ENCODE measurements at regions not wholly inside any gene's neighbourhood (a gene's known extent, or its start where the extent isn't known, plus 50 kb on each side); places are given as distances from the start of the nearest gene placed in this dataset.

GRCh38 chr14:22513066-22513812, 75.8 kb downstream of the DAD1 start:
- DNase-seq, result no peak

DNA sequence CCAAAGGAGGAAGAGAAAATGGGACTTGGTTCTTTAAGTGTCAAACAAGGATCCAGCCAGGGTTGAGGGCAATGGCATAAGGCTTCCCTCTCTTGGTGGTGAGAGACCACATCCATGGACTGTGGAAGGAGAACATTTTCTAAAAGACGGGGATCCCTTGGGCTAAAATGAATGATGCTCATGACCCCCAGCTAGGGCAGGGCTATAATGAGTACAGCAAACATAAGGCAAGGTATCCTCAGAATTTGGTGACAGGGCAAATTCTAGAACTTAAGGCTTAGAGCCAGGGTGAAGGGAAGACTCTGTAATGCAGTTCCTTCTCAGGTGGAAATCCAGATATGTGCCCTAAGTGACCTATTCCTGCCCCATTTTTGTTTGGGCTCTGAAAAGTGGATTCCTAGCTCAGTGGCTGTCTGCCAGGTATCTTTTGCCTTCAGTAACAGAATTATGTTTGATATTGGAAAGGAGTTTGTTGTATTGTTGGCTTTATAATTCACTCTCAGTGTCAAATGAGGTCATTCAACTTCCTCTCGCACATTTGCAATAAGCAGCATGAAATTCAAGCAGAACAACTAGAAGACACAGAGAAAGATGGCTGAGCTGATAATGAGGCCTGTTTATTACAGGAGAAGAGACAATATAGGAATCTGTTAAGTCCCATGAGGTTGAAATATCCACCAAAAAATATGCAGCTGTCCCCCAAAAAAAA, 76.8 kb downstream of the DAD1 start:
- no peak for DNase-seq

DNA sequence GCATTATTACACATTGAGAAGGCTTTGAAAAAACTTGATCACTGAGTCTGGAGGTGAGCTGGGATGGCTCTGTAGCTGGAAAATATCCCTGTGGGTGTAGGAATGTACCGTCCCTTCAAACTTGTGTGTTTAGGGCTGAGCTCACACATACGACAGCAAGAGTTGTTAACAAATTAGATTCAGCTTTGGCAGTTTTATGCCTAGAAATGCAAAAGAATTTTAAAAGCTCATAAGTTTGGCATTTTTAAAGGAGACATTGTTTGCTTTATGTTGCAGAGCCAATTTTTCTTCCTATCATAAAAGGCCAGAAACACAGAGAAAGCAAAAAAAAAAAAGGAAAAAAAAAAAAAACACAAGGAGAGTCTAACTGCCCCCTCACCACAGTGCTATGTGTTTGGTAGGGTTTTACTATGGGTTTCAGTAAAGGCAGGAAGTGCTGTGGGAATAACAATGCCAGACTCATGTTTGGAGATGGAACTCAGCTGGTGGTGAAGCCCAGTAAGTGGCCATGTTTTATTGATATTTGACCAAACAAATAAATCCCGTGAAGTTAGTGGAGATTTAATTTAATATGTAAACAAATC, 78.4 kb downstream of the DAD1 start:
- DNase-seq, result no peak

DNA sequence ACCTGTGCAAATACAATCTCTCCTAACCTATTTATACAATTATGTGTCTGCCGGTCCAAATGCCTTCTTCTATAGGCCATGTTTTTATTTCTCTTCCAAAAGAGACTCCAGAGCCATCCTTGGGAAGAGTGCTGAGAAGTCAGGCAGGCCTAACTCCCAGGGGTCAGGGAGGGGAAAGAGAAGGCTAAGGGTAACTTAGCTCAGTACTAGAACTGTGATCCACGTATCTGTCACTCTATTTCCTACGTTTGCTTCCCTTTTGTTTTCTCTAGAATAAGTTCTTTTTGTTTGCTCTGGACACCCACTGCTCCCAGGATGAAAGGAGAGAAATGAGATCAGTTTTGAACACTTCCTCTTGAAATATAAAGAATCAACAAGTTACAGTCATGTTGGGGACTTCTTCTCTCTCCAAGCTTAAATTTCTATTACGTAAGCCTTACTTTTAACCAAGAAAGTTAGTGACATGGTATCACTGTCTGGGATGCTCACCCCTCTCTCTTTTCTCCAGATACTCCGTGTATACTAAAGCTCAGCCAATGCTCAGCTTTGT, 79.2 kb downstream of the DAD1 start:
- DNase-seq, result no peak

DNA sequence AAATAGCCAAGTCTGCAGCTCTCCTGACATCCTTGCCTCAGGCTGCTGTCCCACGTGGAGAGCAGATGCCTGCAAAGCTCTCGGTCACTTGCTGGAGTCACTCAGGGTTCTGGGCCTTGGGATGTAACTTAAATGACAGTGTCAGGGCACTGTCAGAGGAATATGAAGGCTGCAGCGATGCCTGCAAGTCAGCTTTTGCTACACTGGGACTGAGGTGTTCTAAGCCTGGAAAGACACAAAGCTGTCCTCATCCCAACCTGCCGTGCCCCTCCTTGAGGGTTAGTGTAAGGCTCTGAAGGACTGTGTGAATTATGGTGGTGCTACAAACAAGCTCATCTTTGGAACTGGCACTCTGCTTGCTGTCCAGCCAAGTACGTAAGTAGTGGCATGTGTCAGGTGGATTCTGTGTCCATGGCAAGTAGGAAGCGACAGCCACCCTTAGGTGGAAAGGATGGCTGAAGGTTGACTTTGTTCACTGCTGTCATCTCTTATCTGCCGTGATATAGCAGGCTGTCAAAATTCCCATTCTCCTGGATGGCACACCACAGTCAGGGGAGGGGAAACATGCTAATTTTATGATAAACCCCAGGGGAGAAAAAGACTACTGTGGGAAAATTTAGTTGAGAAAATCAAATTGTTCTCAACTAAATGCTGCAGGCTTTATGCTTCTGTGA, 79.9 kb downstream of the DAD1 start:
- no peak for DNase-seq

GRCh38 chr14:22508662-22509035, 80.4 kb downstream of the DAD1 start:
- DNase-seq, result no peak

DNA sequence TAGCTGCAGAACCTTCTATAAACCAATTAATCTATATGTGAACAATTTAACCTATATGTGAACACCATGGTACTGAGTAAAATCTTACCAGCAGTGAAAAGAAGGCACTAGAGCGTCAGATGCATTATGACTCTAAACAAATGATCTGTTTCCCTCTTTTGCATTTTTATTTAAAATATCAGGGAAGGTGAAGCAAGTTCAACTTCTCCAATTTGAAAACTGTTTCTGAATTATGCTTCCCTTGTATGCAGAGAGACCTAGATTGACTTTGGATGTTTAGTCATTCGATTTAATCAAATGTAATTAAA, 80.9 kb downstream of the DAD1 start:
- DNase-seq, result no peak

DNA sequence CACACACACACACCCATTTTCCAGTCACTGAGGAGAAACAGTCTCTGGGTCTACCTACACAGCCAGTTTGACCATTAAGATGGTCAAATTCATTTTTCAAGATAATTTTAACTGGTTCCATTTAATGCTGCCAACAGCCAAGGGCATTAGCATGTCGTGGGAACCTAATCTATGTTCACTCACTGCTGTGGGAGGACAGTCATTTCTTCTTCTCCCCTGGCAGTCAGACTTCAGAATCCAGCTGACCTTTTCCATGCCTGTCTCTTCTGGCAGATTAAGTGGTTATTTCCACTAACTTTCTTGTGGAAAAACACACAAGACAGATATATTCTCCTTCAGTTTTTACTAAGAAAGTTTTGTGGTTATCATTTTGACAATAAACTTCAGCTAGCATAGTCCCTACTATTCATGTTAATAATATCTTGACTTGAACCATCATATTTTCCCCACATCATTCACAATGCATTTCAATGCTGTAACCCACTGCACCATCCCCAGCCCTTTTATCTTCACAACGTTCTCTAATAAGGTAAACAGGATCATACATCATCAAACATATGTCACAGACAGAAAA, 82.2 kb downstream of the DAD1 start:
- no peak for DNase-seq

DNA sequence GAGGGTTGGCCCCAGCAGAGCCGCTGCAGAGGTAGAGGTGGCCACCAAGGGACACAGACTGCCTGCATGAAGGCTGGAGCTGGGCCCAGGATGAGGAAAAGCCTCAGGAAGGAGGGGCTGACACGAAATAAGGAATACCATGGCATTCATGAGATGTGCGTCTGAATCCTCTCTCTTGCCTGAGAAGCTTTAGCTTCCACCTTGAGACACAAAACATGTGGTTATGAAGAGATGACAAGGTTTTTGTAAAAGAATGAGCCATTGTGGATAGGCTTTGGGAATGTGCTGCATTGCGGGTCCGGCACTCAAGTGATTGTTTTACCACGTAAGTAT, 82.7 kb downstream of the DAD1 start:
- DNase-seq, result no peak

DNA sequence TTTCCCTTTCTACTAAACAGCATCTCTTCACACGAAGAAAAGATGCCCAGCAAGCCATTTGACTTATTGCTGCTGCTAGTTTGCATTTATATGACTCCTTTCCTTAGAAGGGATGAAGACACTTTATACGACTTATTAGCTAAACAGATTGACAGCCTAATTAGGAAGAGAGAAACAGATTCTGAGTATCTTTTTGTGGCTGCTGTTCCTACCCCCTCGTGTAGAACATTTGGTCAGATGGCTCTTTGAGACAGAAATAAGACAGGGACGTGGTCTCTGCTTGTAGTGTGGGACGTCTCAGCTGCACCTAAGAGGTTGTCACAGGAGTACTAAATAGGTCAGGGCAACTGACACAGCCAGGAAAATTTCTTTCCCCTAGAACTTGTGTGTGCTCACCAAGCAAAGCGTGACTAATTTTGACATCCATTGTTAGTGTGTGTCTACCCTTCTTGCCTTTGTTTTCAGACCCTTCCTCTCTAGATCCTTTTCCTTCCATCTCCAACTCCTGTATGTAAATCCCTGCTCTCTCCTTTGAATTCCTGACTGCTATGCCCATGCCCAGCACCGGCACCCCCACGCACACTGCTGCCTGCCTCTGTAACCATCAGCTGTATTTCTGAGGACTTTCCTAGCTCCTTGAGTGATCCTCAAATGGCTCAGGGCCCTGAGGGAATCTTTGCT, 83.2 kb downstream of the DAD1 start:
- no peak for DNase-seq

DNA sequence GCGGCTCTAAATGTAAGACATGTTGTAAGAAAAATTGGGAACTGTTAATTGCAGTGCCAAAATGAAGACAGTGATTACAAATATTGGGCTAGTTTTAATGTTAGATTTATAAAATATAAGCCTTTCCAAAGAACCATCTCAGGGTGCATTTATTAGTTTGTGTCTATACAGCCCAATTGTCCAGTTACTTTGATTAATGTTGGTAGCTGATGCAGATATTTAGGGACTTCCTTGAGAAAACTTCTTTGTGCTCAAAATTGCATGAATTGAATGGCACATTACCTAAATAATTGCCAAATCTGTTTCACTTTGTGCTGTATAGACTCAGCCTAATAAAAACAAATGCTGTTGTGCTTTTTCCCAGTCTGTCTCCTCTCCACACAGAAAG, 83.7 kb downstream of the DAD1 start:
- DNase-seq, result no peak

- no peak for DNase-seq
Observed at GRCh38 chr14:22502551-22502950, 86.5 kb downstream of the DAD1 start.

GRCh38 chr14:22502007-22502406, 87.0 kb downstream of the DAD1 start:
- no peak for DNase-seq

DNA sequence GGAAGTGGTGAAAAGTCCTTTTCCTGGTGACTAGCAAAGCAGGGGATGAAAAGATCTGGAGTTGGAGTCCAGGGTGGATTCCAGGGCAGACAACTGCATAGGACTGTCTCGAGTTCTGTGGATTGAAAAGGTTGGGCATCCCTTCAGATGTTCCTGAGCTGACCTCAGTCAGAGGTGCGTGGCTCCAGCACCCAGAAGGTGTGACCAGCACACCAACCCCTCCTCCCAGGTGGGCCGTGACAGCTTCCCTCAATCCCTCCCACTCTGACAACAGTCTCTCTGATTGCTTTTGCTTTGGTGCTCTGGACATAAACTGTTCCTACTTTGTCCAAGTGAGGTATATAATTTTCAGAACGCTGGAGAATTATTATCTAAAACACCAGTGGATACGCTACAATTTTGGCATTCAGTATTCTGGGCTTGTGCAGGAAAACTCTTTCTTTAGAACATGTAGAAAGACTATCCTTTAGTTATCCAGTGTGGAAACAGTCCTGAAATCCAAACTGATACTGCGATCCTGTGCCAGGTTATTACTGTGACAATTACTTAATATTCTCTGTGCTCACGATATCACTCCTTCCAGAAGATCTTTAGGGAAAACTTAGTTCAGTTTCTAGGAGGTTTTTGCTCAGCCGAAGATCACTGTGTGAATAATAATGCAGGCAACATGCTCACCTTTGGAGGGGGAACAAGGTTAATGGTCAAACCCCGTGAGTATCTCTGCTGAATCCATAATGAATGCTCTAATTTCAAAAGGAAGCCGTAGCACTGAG, 87.9 kb downstream of the DAD1 start:
- DNase-seq, result no peak

GRCh38 chr14:22500525-22500924, 88.5 kb downstream of the DAD1 start:
- no peak for DNase-seq

- no peak for DNase-seq
Observed at GRCh38 chr14:22497671-22498093, 91.3 kb downstream of the DAD1 start.

DNA sequence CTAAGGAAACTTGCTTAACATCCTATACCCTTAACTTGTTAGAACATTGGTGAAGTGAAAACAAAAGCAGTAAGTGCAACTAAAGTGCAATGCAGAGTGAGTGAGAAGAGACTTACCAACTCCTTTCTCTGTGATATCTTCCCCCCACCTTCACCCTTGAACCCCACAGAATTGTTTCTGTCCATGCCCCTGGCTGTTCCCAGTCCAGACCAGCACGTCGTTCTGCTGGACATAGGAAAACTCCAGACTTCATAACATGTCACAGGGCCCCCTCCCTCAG, 91.9 kb downstream of the DAD1 start:
- DNase-seq, result no peak

DNA sequence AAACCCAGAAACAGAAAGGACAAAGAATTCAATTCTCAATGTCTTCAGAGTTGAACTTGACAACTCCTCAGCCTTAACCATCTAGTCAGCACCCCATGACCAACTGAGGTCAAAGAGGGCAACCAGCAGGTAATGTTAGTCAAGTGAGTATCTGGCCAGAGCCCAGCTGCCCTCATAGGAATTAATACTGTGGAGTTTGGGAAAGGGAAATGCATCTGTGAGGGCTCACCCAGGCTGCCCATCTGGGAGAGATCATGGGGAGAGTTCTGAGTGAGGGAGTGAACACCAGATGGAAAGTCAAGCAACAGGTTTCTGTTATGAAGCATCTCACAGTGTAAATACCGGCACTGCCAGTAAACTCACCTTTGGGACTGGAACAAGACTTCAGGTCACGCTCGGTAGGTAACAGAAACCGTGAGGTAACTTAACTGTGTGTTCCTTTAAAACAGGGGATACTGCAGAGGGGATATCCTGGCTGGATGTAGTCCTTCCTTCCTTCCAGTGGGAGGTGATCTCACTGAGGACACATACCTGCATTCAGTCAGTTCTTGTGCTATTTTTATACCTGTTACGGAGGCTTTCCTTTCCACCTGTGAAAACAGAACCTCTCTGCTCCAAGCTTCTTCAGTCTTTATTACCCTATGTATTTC, 94.4 kb downstream of the DAD1 start:
- no peak for DNase-seq

DNA sequence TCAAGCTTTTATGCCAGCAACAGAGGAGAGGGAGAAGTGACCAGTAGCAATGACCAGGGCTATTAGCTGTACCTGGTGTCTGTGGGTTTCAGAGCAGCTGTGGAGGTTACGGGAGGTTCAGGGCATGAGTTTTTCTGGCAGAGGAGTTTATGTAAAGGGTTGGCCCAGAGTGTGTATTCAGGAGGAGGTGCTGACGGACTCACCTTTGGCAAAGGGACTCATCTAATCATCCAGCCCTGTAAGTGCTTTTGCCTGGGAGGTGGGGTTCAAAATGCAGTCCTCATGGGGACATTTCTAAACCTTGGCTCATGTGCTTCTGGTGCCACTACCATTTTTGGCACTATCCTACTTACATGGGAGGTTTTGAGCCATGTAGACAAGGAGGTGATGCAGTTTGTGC, 95.3 kb downstream of the DAD1 start:
- DNase-seq, result no peak

- no peak for DNase-seq
Observed at GRCh38 chr14:22492622-22493542, 96.1 kb downstream of the DAD1 start.
